ENCODE measurements at regions not wholly inside any gene's neighbourhood (a gene's known extent, or its start where the extent isn't known, plus 50 kb on each side); places are given as distances from the start of the nearest gene placed in this dataset.

- no peak for ATAC-seq (replicated peaks)
- no peak for DNase-seq
- H3K9me3 Mint-ChIP-seq = no peaks in the 10 kb centered on the region
- H3K36me3 Mint-ChIP-seq (ENCODE audit: insufficient read depth) = no peaks in the 10 kb centered on the region
- no peaks in the 10 kb centered on the region for H3K27me3 Mint-ChIP-seq
- H3K4me3 Mint-ChIP-seq = no peak overlapping the region
- H3K27ac Mint-ChIP-seq = no peak overlapping the region
- no peaks in the 10 kb centered on the region for H3K4me1 Mint-ChIP-seq (ENCODE audit: low read depth in 2 of 2)
Measured at GRCh38 chr4:98210281-98210680, 50.9 kb upstream of the RAP1GDS1 start.

GRCh38 chr4:98209111-98209510 is 52.1 kb upstream of the RAP1GDS1 start:
- no peaks in the 10 kb centered on the region for H3K36me3 Mint-ChIP-seq (ENCODE audit: insufficient read depth)
- H3K4me1 Mint-ChIP-seq (ENCODE audit: low read depth in 2 of 2) = no peaks in the 10 kb centered on the region
- no peaks in the 10 kb centered on the region for H3K9me3 Mint-ChIP-seq
- no peak overlapping the region for H3K27ac Mint-ChIP-seq
- ATAC-seq (replicated peaks) (no peak), DNase-seq (no peak)
- H3K27me3 Mint-ChIP-seq = no peaks in the 10 kb centered on the region
- no peak overlapping the region for H3K4me3 Mint-ChIP-seq

GRCh38 chr4:98204236-98204553 is 57.0 kb upstream of the RAP1GDS1 start:
- no peaks in the 10 kb centered on the region for H3K36me3 Mint-ChIP-seq (ENCODE audit: insufficient read depth)
- H3K27ac Mint-ChIP-seq = no peak overlapping the region
- DNase-seq (no peak), ATAC-seq (replicated peaks) (no peak)
- H3K9me3 Mint-ChIP-seq = peaks cover 3 to 8% of the 10 kb centered on the region in 2 donors
- H3K27me3 Mint-ChIP-seq = peaks cover 0 to 6% of the 10 kb centered on the region in 2 donors
- H3K4me1 Mint-ChIP-seq (ENCODE audit: low read depth in 2 of 2) = peaks cover 0 to 3% of the 10 kb centered on the region in 2 donors
- peak overlapping the region in 1 of 2 donors; percentile 60 for H3K4me3 Mint-ChIP-seq

- H3K4me3 Mint-ChIP-seq = peak overlapping the region in 1 of 2 donors; percentile 60
- H3K27ac Mint-ChIP-seq = no peak overlapping the region
- H3K27me3 Mint-ChIP-seq = peaks cover under 1 to 6% of the 10 kb centered on the region in 2 donors
- DNase-seq (no peak), ATAC-seq (replicated peaks) (no peak)
- H3K4me1 Mint-ChIP-seq (ENCODE audit: low read depth in 2 of 2) = peaks cover 0 to 3% of the 10 kb centered on the region in 2 donors
- peaks cover 3 to 8% of the 10 kb centered on the region in 2 donors for H3K9me3 Mint-ChIP-seq
- no peaks in the 10 kb centered on the region for H3K36me3 Mint-ChIP-seq (ENCODE audit: insufficient read depth)
Measured at GRCh38 chr4:98203332-98204235, 57.6 kb upstream of the RAP1GDS1 start.

GRCh38 chr4:98202907-98203306 is 58.3 kb upstream of the RAP1GDS1 start:
- no peak for ATAC-seq (replicated peaks)
- H3K27ac Mint-ChIP-seq = no peak overlapping the region

GRCh38 chr4:98199247-98199646 is 56.0 kb upstream of the STPG2 start:
- no peak overlapping the region for H3K4me3 Mint-ChIP-seq
- DNase-seq (no peak), ATAC-seq (replicated peaks) (no peak)
- peaks cover 5 to 22% of the 10 kb centered on the region in 2 donors for H3K9me3 Mint-ChIP-seq
- no peaks in the 10 kb centered on the region for H3K36me3 Mint-ChIP-seq (ENCODE audit: insufficient read depth)
- no peak overlapping the region for H3K27ac Mint-ChIP-seq
- peaks cover 0 to 3% of the 10 kb centered on the region in 2 donors for H3K4me1 Mint-ChIP-seq (ENCODE audit: low read depth in 2 of 2)
- peaks cover 10 to 22% of the 10 kb centered on the region in 2 donors for H3K27me3 Mint-ChIP-seq

More at GRCh38 chr4:98202907-98203306, 58.3 kb upstream of the RAP1GDS1 start:
- no peak for DNase-seq
- Mint-ChIP-seq H3K4me3 (peak overlapping the region in 1 of 2 donors; percentile 60), H3K9me3 (peaks cover 3 to 8% of the 10 kb centered on the region in 2 donors), H3K36me3 (ENCODE audit: insufficient read depth) (no peaks in the 10 kb centered on the region), H3K27me3 (peaks cover 6 to 7% of the 10 kb centered on the region in 2 donors), H3K4me1 (ENCODE audit: low read depth in 2 of 2) (peaks cover 0 to 3% of the 10 kb centered on the region in 2 donors)

GRCh38 chr4:98195005-98195404 is 51.7 kb upstream of the STPG2 start:
- ATAC-seq (replicated peaks) (no peak), DNase-seq (no peak)
- Mint-ChIP-seq H3K4me3 (no peak overlapping the region), H3K27me3 (peaks cover 12 to 32% of the 10 kb centered on the region in 2 donors), H3K27ac (no peak overlapping the region), H3K9me3 (peaks cover 6 to 14% of the 10 kb centered on the region in 2 donors), H3K4me1 (ENCODE audit: low read depth in 2 of 2) (no peaks in the 10 kb centered on the region), H3K36me3 (ENCODE audit: insufficient read depth) (no peaks in the 10 kb centered on the region)

GRCh38 chr4:98193459-98194105 is 50.3 kb upstream of the STPG2 start:
- Mint-ChIP-seq H3K27me3 (peaks cover 22 to 32% of the 10 kb centered on the region in 2 donors), H3K27ac (no peak overlapping the region), H3K36me3 (ENCODE audit: insufficient read depth) (no peaks in the 10 kb centered on the region), H3K9me3 (peaks cover 6 to 14% of the 10 kb centered on the region in 2 donors), H3K4me1 (ENCODE audit: low read depth in 2 of 2) (no peaks in the 10 kb centered on the region), H3K4me3 (no peak overlapping the region)
- DNase-seq (no peak), ATAC-seq (replicated peaks) (no peak)

Data from effector memory CD8-positive, alpha-beta T cell (primary cell).